ENCODE measurements at regions not wholly inside any gene's neighbourhood (a gene's known extent, or its start where the extent isn't known, plus 50 kb on each side); places are given as distances from the start of the nearest gene placed in this dataset.

DNA sequence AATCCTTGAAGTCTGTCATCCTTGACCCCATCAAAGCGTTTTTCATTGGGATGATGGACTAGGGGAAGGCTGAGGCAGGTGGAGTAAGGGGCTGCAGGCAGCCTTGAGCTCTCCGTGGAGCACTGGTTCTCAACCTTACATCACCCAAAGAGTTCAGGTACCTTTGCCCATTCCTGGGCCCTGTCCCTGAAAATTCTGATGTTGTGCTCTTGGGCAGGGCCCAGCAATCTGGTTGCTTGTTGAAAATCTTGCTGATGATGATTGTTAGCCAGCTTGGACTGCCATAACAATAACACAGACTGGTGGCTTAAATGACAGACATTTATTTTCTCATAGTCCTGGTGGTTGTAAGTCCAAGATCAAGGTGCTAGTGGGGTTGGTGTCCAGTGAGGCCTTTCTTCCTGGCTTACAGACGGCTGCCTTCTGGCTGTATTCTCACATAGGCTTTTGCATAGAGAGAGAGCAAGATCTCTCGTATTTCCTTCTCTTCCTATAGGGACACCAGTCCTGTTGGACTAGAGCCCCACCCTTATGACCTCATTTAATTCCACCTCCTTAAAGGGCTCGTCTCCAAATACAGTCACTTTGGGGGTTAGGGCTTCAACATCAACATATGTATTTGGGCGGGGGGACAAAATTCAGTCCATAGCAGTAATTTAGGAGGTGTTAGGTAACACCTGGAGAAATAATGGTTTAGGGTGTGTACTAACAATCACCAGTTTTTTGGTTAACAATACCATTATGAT is 104.9 kb downstream of the PLEKHG1 start:
- Histone ChIP-seq H4K5ac (ENCODE audit: insufficient read length, low read depth, low read length) (no peak overlapping the region), H3K14ac (ENCODE audit: insufficient read length) (no peak overlapping the region), H2BK120ac (replicated peaks; ENCODE audit: low read depth, low read length) (no peak overlapping the region), H2AK5ac (ENCODE audit: low read depth, low read length) (no peak overlapping the region), H3K18ac (ENCODE audit: extremely low read depth, low read length) (no peak overlapping the region), H3K9me3 (ENCODE audit: insufficient read depth in 2 of 2, low read depth in 1 of 2, low read length in 1 of 2) (no peaks in the 10 kb centered on the region), H4K91ac (replicated peaks; ENCODE audit: insufficient read length, low read length) (no peak overlapping the region), H3K79me2 (ENCODE audit: control insufficient read depth in 1 of 2, insufficient read depth in 2 of 2, low read length in 2 of 2) (no peaks in the 10 kb centered on the region), H3K23me2 (ENCODE audit: low read depth, low read length) (no peaks in the 10 kb centered on the region), H3K4me3 (ENCODE audit: extremely low read depth in 1 of 4, insufficient read depth in 2 of 4, low read depth in 3 of 4, low read length in 4 of 4) (no peak overlapping the region), H3K4ac (replicated peaks; ENCODE audit: insufficient read length, low read depth, low read length) (no peak overlapping the region), H3K36me3 (ENCODE audit: control insufficient read depth in 2 of 4, insufficient read depth in 4 of 4, low read length in 3 of 4) (no peaks in the 10 kb centered on the region), H4K8ac (ENCODE audit: extremely low read depth, insufficient read depth, low read length) (no peak overlapping the region), H3K4me2 (ENCODE audit: insufficient read depth in 1 of 2, low read depth in 2 of 2, low read length in 2 of 2) (no peak overlapping the region), H3K23ac (ENCODE audit: insufficient read length) (no peak overlapping the region), H3K56ac (replicated peaks; ENCODE audit: insufficient read length, low read depth, low read length) (no peak overlapping the region), H2BK5ac (ENCODE audit: low read depth, low read length) (no peak overlapping the region), H3K27me3 (replicated peaks in 1 of 4; ENCODE audit: control insufficient read depth in 3 of 4, extremely low read depth in 1 of 4, insufficient read depth in 3 of 4, low read length in 3 of 4) (no peaks in the 10 kb centered on the region), H4K20me1 (replicated peaks in 1 of 2; ENCODE audit: control insufficient read depth in 1 of 2, insufficient read depth in 2 of 2, low read length in 2 of 2) (no peaks in the 10 kb centered on the region), H3K27ac (ENCODE audit: low read depth, low read length) (no peak overlapping the region), H2BK20ac (ENCODE audit: low read length) (no peak overlapping the region), H3K4me1 (replicated peaks in 1 of 4; ENCODE audit: control insufficient read depth in 3 of 4, insufficient read depth in 4 of 4, low read length in 3 of 4) (no peaks in the 10 kb centered on the region), H2AFZ (ENCODE audit: low read length) (no peak overlapping the region), H3K9ac (replicated peaks in 1 of 4; ENCODE audit: extremely low read depth in 1 of 4, low read depth in 3 of 4, low read length in 3 of 4) (no peak overlapping the region), H2BK12ac (ENCODE audit: low read depth, low read length) (no peak overlapping the region), H2BK15ac (ENCODE audit: low read length) (no peak overlapping the region), H3K79me1 (ENCODE audit: low read depth, low read length) (no peaks in the 10 kb centered on the region)
- FAIRE-seq (peak; percentile 28), DNase-seq (ENCODE audit: low read depth in 1 of 2, low spot score in 2 of 2) (no peak)
- CTCF ChIA-PET (ENCODE audit: partially characterized antibody): interaction anchor here (0.7 to 1.4 kb wide), 3 partner anchors 19 to 111 kb away, joined by 3 to 4 read pairs (median 3); no protein-coding TSS in a partner anchor
- POLR2A ChIA-PET (ENCODE audit: partially characterized antibody): no interaction called here
- WGBS, 2 experiments (ENCODE audit: extremely low coverage in 1 of 2, insufficient coverage in 1 of 2, insufficient read length in 1 of 2, insufficient replicate concordance in 2 of 2, low coverage in 1 of 2, low lambda C conversion rate in 2 of 2, missing lambda C conversion rate in 1 of 2): 80% methylated on average over 6 of the region's 6 CpGs; no CpG with 5 or more reads in 1 of the 2 experiments
- TF ChIP-seq SUZ12 (IDR thresholded peaks at IDR 0.05; ENCODE audit: low read length): no peak
- no peak for TF ChIP-seq RFX5 (IDR thresholded peaks at IDR 0.05; ENCODE audit: borderline replicate concordance, low read depth, low read length)
- TF ChIP-seq, protein P1, sequence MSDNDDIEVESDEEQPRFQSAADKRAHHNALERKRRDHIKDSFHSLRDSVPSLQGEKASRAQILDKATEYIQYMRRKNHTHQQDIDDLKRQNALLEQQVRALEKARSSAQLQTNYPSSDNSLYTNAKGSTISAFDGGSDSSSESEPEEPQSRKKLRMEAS (IDR thresholded peaks at IDR 0.05): no peak
- no peak for TF ChIP-seq CBX8 (IDR thresholded peaks at IDR 0.05; ENCODE audit: borderline replicate concordance, low read depth, low read length)
- TF ChIP-seq RXRA (IDR thresholded peaks at IDR 0.05; ENCODE audit: insufficient read depth, low read depth, low read length): no peak
- TF ChIP-seq MAFK (IDR thresholded peaks at IDR 0.05; ENCODE audit: low read depth, low read length): no peak
- TF ChIP-seq PHF8 (conservative IDR thresholded peaks at IDR 0.05; ENCODE audit: low read depth, low read length): no peak
- TF ChIP-seq CEBPB (IDR thresholded peaks at IDR 0.05; ENCODE audit: low read depth, low read length): no peak
- TF ChIP-seq HDAC2 (IDR thresholded peaks at IDR 0.05; ENCODE audit: borderline replicate concordance in 1 of 2, low read depth in 2 of 2, low read length in 2 of 2): no peak
- no peak for TF ChIP-seq RBBP5 (IDR thresholded peaks at IDR 0.05; ENCODE audit: borderline replicate concordance, low read depth, low read length)
- no peak for TF ChIP-seq FOSL1 (IDR thresholded peaks at IDR 0.05; ENCODE audit: insufficient read depth, low read depth, low read length)
- no peak for TF ChIP-seq GABPA (IDR thresholded peaks at IDR 0.05; ENCODE audit: borderline replicate concordance, insufficient read depth, low read length)
- TF ChIP-seq POLR2A (IDR thresholded peaks at IDR 0.05; ENCODE audit: control extremely low read depth in 1 of 2, low read depth in 2 of 2, low read length in 2 of 2): no peak

Measured in H1 (cell line).